Astrocyte of the cerebellum (primary cell): ENCODE measurements at regions not wholly inside any gene's neighbourhood (a gene's known extent, or its start where the extent isn't known, plus 50 kb on each side); places are given as distances from the start of the nearest gene placed in this dataset.

Experiments used
- DNase-seq: peaks from one replicate; pipeline ENCODE4 v3.0.0-alpha.2; 2011; ENCODE audit warnings: low read depth
- H3K4me3 ChIP-seq: 2 replicates; pipeline ENCODE4 v1.5.1; 2011; ENCODE audit warnings: mild to moderate bottlenecking, low read depth, low read length, moderate library complexity
- in situ Hi-C: cut with HindIII; loops from 2 replicates; pipeline ENCODE4 v1.10.0; 2017; ENCODE audit warnings: low sequenced_read_pairs
- TF ChIP-seq, protein P1 (sequence below): IDR thresholded peaks from 2 replicates; pipeline ENCODE4 v1.5.1; 2012; ENCODE audit warnings: low read length, low read depth, moderate library complexity, mild to moderate bottlenecking; ENCODE audit errors: missing control alignments

DNA sequence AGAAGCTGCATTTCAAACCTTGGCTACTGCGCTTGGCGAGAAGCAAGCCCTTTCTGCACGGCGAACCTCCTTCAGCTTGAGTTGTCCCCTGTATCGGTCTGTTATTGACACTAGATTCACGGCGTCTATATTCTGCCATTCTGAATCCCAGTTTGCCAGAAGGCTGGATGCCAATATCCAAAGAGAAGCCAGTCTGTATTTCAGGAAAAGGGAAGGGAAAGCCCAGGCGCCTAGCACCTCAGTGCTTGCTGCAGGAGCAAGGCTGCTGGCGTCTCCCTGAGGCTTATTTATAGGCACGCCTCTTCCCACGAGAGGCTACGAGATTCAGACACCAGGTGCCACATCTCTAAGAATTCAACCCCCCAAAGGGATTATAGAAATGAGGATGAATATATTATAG is 89.6 kb upstream of the CDH4 start:
- no peak for DNase-seq
- in situ Hi-C loops = no loop called here
- TF ChIP-seq, protein P1, sequence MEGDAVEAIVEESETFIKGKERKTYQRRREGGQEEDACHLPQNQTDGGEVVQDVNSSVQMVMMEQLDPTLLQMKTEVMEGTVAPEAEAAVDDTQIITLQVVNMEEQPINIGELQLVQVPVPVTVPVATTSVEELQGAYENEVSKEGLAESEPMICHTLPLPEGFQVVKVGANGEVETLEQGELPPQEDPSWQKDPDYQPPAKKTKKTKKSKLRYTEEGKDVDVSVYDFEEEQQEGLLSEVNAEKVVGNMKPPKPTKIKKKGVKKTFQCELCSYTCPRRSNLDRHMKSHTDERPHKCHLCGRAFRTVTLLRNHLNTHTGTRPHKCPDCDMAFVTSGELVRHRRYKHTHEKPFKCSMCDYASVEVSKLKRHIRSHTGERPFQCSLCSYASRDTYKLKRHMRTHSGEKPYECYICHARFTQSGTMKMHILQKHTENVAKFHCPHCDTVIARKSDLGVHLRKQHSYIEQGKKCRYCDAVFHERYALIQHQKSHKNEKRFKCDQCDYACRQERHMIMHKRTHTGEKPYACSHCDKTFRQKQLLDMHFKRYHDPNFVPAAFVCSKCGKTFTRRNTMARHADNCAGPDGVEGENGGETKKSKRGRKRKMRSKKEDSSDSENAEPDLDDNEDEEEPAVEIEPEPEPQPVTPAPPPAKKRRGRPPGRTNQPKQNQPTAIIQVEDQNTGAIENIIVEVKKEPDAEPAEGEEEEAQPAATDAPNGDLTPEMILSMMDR = no peak
- no peak overlapping the region for H3K4me3 ChIP-seq

DNA sequence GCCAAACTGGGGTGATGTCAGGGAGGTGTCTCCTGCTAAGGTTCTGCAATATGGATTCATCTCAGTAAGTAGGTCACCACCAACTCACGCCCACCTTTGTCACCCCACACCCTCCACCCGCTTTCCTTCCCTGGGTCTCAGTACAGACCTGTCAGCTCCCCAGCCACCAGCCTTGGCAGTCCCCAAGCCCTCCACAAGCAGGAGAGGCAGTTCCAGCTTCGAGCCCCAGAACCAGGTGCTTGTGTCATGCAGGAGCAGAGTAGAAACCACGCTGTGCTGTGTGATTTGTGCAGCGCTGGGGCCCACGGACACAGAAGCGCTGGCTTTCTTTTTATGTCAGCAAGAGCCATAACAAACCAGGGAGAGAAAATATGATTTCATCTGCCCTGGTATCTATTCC is 89.0 kb upstream of the CDH4 start:
- H3K4me3 ChIP-seq = no peak overlapping the region
- in situ Hi-C loops = no loop called here
- no peak for DNase-seq
- TF ChIP-seq, protein P1 = no peak

DNA sequence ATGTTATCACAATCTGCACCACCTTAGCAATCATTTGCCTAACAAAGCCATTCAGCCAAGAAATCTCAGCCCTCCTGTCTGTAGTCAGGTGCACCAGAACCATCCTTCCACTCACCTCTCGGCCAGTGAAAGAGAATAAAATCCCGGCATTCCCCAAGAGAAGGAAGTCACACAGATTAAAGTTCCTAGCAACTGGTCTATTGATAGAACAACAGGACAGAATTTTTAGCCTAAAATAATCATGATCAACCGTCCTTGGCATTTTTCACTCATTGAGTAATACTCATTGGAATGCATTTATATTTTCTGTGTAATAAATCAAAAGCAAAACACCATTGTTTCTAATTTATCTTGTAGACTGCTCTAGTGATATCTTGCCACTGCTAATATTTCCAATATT is 85.7 kb upstream of the CDH4 start:
- TF ChIP-seq, protein P1 = no peak
- in situ Hi-C loops = no loop called here
- no peak overlapping the region for H3K4me3 ChIP-seq
- DNase-seq = no peak

DNA sequence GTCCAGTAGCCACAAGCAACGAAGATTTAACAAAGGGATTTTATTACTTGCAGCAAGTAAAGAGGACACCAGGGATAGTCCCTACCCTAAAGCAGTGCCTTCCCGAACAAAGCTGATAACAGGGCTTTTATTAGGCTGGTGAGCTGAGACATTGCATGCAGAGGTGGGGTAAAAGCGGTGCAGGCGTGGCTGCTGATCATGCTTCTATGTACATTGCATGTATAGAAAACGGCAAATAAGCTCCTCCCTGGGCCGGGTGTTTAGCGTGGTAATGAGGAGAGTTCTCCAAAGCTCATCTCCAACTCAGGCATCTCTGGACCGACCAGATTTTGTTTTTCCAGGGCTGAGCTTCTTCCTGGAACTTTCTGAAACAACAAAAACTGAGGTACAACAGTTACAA is 83.5 kb upstream of the CDH4 start:
- H3K4me3 ChIP-seq = no peak overlapping the region
- TF ChIP-seq, protein P1 = no peak
- in situ Hi-C loops = no loop called here
- DNase-seq = no peak

DNA sequence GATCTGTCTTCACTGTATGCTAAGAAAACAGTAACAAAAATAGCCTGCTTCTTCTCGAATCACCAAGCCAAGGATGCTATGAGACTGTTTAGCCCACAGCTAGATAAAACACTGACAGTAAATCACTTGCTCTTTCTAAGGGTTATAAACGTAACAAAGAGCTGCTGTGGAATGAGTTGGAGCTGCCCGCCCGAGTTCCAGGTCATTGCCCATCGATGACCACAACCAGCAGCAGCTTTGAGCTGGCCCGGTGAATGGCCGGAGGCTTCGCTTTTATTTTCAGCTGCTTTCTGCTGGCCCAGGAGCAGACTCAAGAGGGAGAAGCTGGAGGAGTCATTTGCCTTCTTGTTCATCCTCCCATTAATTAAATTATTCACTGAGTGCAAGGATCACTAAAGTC is 82.2 kb upstream of the CDH4 start:
- in situ Hi-C loops = no loop called here
- TF ChIP-seq, protein P1 = no peak
- no peak for DNase-seq
- H3K4me3 ChIP-seq = no peak overlapping the region

DNA sequence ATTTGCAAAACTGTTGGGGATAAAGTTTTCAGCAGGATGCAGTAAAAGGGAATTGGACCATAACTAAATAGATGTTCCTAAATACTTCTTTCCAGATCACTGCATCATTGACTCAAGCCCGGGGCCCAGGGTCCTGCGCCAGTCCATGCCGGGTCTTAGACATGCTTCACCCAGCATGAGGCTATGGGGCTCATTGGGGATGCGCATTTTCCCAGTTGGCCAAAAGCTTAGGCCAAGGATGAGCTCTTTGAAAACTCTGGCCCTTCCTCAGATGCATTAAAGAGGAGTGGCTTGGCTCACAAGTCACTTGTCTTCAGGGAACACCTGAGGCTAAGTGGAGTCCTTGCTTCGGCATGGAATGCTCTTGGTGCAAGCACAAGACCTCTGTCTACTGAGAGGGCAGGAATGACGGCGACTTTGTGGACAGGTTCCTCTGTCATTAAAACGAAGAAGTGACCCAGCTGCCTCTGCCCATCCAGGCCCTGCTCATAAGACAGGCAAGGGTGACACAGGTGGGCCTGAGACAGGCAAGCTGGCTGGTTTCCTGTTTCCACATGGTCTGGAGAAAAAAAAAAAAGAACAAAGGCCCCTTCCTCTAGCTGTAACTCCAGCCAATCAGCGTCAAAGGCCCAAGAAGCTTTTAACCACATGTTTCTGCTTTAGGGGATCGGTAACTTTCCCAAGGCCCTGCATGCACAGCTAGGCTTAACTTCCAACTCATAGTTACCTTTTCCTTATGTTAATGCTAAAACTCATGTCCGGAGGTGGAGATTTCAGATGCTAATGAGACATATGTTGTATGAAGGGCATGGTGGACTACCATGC is 81.4 kb upstream of the CDH4 start:
- TF ChIP-seq, protein P1 = no peak
- in situ Hi-C loops = no loop called here
- no peak overlapping the region for H3K4me3 ChIP-seq
- no peak for DNase-seq

DNA sequence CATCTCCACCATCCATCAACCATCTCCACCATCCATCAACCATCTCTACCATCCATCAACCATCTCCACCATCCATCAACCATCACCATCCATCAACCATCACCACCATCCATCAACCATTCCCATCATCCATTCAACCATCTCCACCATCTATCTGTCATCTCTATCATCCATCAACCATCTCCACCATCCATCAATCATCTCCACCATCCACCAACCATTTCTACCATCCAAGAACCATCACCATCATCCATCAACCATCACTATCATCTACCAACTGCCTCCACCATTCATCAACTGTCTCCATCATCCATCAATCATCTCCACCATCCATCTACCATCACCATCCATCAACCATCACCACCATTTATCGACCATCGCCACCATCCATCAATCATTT is 78.8 kb upstream of the CDH4 start:
- TF ChIP-seq, protein P1 = no peak
- in situ Hi-C loops = no loop called here
- no peak overlapping the region for H3K4me3 ChIP-seq

More for the DNA sequence above, 78.8 kb upstream of the CDH4 start:
- no peak for DNase-seq
